Epidermal melanocyte (primary cell): ENCODE measurements at regions not wholly inside any gene's neighbourhood (a gene's known extent, or its start where the extent isn't known, plus 50 kb on each side); places are given as distances from the start of the nearest gene placed in this dataset.
"Not testable (repeated sequence)": the region's sequence is repeated elsewhere in the genome, so short reads cannot be mapped to it uniquely, and the experiment has no call there.

Experiments
- DNase-seq: peaks from one replicate; pipeline ENCODE4 v3.0.0; 2011; ENCODE audit warnings: low spot score; ENCODE audit not compliant: insufficient read length

DNA sequence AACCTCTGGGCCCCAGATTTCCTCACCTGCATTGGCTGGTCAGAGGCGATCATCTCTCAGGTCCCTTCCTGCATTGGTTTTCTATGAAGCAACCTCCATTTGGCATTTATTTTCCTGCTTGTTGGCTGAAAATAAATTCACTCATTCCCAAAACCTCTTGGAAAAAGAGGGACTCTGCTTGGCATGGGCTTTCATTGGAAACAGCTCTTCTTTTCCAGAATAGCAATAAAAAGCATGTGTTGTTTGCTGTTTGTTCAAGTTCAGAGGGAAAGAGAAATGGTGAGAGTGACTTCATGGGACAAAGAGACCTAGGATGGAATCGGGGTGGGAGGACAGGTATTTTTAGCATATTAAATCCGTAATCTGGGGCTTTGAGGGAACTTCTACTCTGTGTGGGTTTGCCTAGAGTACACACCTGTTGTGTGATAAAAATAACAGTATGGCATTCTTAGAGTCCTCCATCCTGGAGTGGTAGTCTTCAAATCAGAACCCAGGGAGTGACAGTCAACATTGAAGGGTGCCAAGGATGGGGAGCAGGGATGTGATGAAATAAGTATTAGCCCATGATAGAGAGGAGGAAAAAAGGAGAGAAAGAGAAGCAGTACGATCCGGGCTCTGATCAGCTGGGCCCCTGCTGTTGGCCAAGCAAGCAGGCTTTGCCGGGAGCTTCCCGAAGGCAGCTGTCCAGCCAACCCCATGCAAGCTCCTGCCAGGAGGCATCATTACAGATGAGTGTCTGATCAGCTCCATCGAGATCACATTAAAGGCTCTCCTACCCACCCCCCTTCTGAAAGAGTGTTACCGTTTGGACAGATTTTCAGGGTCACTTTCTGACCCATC lies 131.9 kb upstream of the NFIA start:
- no peak for DNase-seq

DNA sequence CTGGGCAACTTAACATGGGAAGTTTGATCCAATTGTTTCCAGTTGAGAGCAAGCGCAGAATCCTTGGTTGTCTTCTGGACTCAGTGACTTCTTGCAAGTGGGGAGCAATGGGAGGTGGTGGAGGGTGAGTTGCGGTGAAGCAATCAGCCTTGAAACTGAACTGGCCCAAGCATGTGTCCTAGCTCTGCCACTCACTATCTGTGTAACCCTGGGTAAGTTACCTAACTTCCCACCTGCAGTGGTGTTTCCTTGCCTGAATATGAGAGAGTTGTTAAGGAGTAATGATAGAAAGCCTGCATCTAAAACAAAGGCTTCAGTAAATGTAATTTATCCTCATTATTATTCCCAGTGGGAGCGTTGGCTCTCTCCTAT lies 132.5 kb upstream of the NFIA start:
- DNase-seq, result no peak

DNA sequence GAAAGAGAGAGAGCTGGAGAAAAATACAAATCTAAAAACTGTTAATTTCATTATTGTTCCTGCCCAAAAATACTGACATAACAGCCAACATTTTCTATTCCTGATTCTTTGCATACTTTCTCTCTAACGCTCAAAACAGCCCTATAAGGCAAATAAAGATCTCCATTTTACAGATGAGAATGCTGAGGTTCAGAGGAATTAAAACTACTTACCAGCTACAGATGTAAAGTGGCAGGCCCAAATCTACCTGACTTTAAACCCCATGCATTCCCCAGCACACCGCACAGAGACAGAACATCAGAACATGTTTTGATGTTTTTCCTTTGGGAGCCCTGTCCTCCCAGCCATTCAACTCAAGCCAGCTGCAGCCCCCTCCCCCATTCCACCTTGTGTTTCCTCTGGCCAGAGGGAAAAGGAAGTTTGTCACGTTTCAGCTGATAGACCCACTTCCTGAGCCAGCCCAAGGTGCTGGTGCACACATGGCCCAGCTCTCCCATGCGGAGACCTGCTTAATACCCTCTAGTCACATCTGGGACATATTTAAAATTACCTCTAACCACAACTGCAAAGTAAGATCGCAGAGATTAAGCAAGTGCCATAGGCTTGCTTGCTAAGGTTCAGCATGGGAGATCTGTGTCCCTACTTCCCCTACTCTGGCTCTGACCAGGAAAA lies 133.1 kb upstream of the NFIA start:
- no peak for DNase-seq

- DNase-seq, result no peak
Observed at GRCh38 chr1:60948486-60948885, 133.9 kb upstream of the NFIA start.

DNA sequence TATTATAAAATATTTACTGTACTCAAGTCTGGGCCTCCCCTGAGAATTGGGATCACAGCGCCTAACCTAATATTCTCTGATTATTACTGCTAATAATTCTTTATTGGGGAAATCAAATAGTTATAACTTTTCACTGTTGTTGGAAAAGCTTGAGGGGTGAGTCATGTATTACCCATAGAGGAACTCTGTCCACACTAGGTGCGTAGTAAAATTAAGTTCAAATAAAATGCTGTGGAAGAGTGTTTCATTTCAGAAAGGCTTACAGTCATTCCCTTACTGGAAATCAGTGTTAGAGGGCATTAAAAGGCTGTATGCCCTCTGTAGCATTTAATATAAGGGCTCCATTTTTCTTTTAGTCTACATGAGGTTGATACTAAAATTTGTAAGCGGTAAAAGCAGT lies 135.0 kb upstream of the NFIA start:
- no peak for DNase-seq

GRCh38 chr1:60942896-60943638 lies 139.3 kb upstream of the NFIA start:
- no peak for DNase-seq

DNA sequence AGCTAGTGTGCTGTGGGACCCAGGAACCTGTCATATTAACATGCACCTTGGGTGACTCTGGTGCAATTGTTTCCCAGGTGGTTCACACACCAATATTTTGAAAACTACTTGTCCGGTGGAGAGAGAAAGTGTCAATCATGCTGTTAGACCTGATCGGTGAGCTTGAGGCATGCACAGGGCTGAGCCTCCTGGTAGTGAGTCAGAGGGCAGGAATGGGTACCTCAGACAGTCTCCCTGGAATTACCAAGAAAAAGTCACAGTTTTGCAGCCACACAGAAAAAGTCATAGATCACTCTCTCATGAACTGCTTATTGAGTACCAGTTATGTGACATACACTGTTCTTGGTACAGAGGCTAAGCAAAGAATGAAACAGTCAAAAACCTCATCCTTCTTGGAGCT lies 140.1 kb upstream of the NFIA start:
- no peak for DNase-seq

DNA sequence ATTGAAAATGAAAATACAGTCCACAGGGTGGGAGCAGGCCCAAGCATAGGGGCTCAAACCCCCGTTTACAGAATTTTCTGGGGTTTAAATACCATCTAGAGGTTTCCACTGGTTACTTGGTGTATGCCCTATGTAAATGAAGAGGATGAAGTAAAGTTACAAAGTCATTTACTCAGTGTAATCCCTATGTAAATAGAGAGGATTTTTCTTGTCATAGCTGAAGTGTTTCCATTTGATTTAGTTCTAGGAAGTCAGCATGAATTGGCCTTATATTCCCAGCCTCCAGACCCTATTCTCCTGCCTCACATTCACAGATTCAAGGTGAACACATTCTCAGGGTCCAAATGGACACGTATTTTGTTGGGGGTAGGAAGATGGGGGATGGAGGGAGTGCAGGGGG lies 141.7 kb upstream of the NFIA start:
- not testable (repeated sequence) for DNase-seq

DNA sequence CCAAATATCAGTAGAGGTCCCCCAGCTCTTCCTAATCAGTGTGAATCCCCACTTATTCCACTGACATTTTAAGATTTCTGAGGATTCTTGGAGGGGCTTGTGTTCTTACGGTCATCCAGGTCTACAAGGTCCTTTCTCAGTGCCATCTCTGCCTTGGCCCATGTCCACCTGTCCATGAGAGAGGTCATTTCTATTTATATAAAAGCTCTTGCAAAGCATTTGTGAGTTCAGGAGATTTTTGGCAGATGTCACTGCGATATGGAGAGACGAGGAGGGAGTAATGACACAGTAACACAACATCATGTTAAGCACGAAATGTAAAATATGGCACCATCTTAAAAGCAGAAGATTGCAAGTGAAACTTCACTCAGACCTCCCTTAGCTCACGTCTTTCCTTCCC lies 144.6 kb upstream of the NFIA start:
- no peak for DNase-seq

GRCh38 chr1:60936591-60937342 lies 145.6 kb upstream of the NFIA start:
- no peak for DNase-seq

DNA sequence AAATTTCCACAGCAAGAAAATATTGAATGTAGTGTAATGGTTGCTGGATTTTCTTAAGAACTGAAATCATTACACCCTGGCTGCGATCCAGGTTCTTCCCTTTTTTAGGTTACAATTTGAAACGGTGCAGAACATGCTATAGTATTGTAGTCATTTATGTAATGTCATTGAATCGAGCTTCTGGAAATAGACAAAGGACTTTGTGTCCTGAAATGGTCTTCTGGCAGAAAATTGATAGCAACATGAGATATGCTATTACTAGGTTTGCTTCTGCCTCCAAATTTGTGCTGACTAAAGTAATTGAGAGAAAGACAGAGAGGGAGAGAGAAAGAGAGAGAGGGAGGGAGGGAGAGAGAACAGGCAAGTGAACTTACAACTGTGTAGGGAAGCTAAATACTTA lies 146.2 kb upstream of the NFIA start:
- DNase-seq, result no peak

DNA sequence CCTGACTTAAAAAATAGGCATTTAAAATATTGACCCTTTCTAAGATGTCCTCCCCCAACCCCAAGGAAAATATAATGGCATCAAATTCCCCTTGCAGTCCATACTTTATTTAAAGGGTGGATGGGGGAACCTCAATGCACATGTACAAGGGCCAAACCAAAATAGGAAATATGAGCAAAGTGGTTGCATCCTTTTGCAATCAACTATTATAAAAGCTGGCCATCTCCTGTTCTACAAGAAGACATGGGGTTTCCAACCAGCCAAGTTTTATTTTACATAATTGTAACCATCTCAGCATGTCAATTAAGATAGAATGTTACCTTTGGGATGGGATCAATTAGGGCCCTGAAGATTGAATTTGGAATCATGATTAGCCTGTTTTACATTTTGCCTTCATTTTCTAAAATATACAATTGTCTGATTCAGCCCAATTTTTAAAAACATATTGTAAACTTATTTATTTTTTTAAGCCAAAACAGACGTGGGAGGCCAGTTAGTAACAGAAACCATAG lies 146.7 kb upstream of the NFIA start:
- no peak for DNase-seq

DNA sequence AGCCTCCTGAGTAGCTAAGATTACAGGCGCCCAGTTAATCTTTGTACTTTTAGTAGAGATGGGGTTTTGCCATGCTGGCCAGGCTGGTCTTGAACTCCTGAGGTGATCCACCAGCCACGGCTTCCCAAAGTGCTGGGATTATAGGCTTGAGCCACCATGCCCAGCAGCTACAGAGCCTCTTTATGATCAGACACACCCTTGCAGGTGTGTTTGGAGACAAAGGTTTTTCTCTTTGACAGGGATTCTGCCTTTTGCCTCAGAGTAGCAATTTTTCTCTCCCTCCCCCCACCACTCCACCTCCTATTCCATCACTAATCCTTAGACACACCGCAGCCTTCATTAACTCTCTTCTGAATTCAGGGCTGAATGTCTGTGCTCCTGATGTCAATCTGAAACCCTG lies 152.2 kb upstream of the NFIA start:
- DNase-seq, result no peak

GRCh38 chr1:60924964-60925798 lies 157.2 kb upstream of the NFIA start:
- no peak for DNase-seq

- DNase-seq, result no peak
Observed at GRCh38 chr1:60924165-60924564, 158.2 kb upstream of the NFIA start.

- DNase-seq, result no peak
Observed at GRCh38 chr1:60923389-60924087, 158.8 kb upstream of the NFIA start.

DNA sequence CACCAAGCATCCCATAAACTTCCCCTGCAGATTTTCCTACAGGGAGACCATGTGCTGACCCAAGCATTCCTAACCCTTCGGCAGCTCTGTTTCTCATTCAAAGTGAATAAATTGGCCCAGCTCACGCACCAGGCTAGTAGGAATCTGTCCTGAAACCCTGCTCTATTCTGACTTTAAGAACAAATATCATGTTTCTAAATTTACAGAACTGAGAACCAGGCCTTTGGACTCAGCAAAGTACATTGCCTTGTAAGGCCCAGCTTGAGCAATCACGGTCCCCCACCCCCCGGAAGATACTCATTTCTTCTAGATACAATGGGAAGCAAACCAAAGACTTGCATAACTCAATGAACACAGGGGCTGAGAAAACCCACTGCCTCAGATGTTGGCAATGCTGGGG lies 160.1 kb upstream of the NFIA start:
- no peak for DNase-seq

DNA sequence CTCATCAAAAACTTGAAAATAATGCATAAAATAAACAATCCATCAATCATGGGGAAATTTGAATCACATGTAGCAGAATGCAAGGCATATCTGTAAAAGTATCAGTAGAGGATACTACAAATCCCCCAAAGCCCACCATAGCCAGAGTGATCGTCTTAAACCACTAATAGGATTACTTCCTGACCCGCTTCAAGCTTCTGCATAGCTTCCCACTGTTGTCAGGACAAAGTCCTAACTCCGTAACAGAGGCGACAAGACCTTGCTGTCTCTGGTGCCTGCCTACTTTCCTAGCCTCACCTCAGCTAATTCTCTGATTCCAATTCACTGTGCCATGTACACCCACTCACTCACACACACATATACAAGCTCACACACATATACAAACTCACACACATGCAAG lies 161.2 kb upstream of the NFIA start:
- DNase-seq, result no peak

- DNase-seq, result no peak
Observed at GRCh38 chr1:60920561-60920960, 161.8 kb upstream of the NFIA start.

- DNase-seq, result no peak
Observed at GRCh38 chr1:60918867-60919266, 163.5 kb upstream of the NFIA start.
